ENCODE measurements at regions not wholly inside any gene's neighbourhood (a gene's known extent, or its start where the extent isn't known, plus 50 kb on each side); places are given as distances from the start of the nearest gene placed in this dataset.

DNA sequence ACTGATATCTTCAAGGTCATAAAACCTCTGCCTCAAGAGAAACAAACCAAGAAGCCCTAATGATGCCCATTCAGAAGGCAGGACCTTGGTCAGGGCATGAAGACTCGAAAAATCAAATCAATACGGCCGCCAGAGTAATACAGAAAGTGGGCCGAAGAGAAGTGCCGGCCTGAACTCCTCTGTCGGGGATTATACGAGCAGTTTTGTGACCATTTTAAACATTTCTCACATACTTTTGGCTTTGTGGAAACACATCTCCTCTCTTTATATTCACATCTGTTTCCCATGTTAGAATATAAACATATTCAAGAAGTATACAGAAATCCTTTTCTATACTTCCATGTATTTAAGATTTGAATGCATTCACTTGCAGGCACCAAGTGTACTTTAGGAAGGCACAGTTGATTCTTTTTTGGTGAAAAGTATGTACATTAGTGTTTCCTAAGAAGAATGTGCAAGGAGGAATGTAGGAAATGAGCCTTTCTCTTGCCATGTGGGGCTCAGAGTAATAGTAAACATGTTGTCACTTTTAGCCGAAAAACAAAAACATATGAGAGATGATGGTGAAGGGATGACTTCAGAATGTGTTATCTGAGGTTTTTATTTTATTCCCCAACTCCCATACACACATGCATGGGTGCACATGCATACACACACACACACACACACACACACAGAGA lies 707.9 kb upstream of the ID2 start:
- Histone ChIP-seq H3K36me3 (ENCODE audit: control insufficient read depth, insufficient read depth, low read length) (no peaks in the 10 kb centered on the region), H3K9ac (ENCODE audit: low read depth, low read length) (no peak overlapping the region), H3K27me3 (ENCODE audit: control insufficient read depth, insufficient read depth, low read length) (no peaks in the 10 kb centered on the region), H3K4me3 (ENCODE audit: low read depth, low read length) (no peak overlapping the region), H3K9me3 (ENCODE audit: control insufficient read depth, insufficient read depth, low read length) (no peaks in the 10 kb centered on the region), H3K4me1 (ENCODE audit: control insufficient read depth, insufficient read depth, low read length) (peaks cover 5% of the 10 kb centered on the region)

- Histone ChIP-seq H3K27me3 (ENCODE audit: control insufficient read depth, insufficient read depth, low read length) (no peaks in the 10 kb centered on the region), H3K4me1 (ENCODE audit: control insufficient read depth, insufficient read depth, low read length) (peaks cover 5% of the 10 kb centered on the region)
These were observed 706.9 kb upstream of the ID2 start for GRCh38 chr2:7974936-7975335.

DNA sequence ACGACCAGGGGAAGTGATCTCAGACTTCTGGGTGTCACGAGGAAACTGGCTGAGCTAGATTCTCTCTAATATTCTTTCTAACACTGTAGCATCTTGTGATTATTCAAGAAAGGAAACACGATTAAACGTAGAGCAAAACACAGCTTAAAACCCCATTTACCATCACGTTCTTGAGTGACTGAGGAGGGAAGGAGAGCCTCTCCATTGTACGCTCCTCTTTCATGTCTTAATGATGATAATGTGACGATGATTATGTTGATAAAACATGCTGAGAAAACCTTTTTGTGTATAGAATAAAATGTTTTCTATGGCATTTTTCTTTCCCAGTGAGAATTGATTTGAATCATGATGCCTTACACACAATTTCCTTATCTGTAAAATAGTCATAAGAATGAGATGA lies 705.6 kb upstream of the ID2 start:
- no peak overlapping the region for H3K4me3 ChIP-seq (ENCODE audit: low read depth, low read length)
- H3K36me3 ChIP-seq (ENCODE audit: control insufficient read depth, insufficient read depth, low read length) = no peaks in the 10 kb centered on the region
- H3K4me1 ChIP-seq (ENCODE audit: control insufficient read depth, insufficient read depth, low read length) = peaks cover 5% of the 10 kb centered on the region
- no peaks in the 10 kb centered on the region for H3K9me3 ChIP-seq (ENCODE audit: control insufficient read depth, insufficient read depth, low read length)
- H3K9ac ChIP-seq (ENCODE audit: low read depth, low read length) = no peak overlapping the region
- no peaks in the 10 kb centered on the region for H3K27me3 ChIP-seq (ENCODE audit: control insufficient read depth, insufficient read depth, low read length)

More at GRCh38 chr2:7974936-7975335, 706.9 kb upstream of the ID2 start:
- Histone ChIP-seq H3K9ac (ENCODE audit: low read depth, low read length) (no peak overlapping the region), H3K36me3 (ENCODE audit: control insufficient read depth, insufficient read depth, low read length) (no peaks in the 10 kb centered on the region), H3K9me3 (ENCODE audit: control insufficient read depth, insufficient read depth, low read length) (no peaks in the 10 kb centered on the region), H3K4me3 (ENCODE audit: low read depth, low read length) (no peak overlapping the region)

DNA sequence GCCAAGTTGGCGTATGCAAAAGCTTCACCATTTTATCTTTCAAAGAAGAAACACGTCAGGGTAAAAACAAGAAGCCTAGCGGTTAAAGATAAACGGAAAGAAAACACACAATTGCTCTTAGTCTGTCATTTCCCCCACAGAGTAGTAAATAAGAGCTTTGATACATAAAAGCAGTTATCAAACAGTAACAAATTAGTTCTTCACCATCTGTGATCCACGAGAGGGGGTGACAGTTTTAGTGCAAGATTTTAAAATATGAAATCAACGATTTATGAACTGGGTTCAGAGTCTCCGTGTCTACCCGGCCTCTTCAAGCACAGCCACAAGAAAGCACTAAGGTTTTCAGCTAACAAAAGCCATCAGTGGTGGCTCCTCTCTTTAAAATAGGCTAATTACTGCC lies 703.9 kb upstream of the ID2 start:
- Histone ChIP-seq H3K9ac (ENCODE audit: low read depth, low read length) (no peak overlapping the region), H3K27me3 (ENCODE audit: control insufficient read depth, insufficient read depth, low read length) (no peaks in the 10 kb centered on the region), H3K36me3 (ENCODE audit: control insufficient read depth, insufficient read depth, low read length) (no peaks in the 10 kb centered on the region), H3K4me1 (ENCODE audit: control insufficient read depth, insufficient read depth, low read length) (peaks cover 2% of the 10 kb centered on the region), H3K4me3 (ENCODE audit: low read depth, low read length) (no peak overlapping the region), H3K9me3 (ENCODE audit: control insufficient read depth, insufficient read depth, low read length) (no peaks in the 10 kb centered on the region)

DNA sequence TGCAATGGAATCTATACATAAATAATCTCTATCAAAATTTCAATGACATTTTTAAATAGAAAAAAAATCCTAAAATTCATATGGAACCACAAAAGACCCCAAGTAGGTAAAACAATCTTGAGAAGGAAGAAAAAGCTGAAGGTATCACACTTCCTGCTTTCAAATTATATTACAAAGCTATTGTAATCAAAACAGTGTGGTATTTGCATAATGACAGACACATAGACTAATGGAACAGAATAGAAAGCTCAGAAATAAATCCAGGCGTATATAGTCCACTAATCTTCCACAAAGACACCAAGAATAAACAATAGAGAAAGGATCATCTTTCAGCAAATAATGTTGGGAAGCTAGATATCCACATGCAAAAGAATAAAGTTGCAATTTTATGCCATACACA lies 699.8 kb upstream of the ID2 start:
- H3K36me3 ChIP-seq (ENCODE audit: control insufficient read depth, insufficient read depth, low read length) = no peaks in the 10 kb centered on the region
- no peaks in the 10 kb centered on the region for H3K9me3 ChIP-seq (ENCODE audit: control insufficient read depth, insufficient read depth, low read length)
- H3K4me3 ChIP-seq (ENCODE audit: low read depth, low read length) = no peak overlapping the region
- no peak overlapping the region for H3K9ac ChIP-seq (ENCODE audit: low read depth, low read length)
- H3K27me3 ChIP-seq (ENCODE audit: control insufficient read depth, insufficient read depth, low read length) = no peaks in the 10 kb centered on the region
- no peaks in the 10 kb centered on the region for H3K4me1 ChIP-seq (ENCODE audit: control insufficient read depth, insufficient read depth, low read length)

DNA sequence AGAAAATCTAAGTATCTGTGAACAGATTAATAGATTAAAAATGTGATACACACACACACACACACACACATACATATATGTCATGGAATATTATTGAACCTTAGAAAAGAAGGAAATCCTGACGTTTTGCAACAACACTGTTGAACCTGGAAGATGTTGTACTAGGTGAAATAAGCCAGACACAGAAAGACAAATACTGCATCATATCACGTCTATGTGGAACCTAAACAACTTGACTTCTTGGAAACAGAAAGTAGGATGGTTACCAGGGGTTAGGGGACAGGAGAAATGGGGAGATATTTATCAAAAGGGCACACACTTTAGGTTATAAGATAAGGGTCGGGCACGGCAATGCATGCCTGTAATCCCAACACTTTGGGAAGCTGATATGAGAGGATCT lies 698.4 kb upstream of the ID2 start:
- Histone ChIP-seq H3K9me3 (ENCODE audit: control insufficient read depth, insufficient read depth, low read length) (no peaks in the 10 kb centered on the region), H3K4me1 (ENCODE audit: control insufficient read depth, insufficient read depth, low read length) (no peaks in the 10 kb centered on the region), H3K27me3 (ENCODE audit: control insufficient read depth, insufficient read depth, low read length) (no peaks in the 10 kb centered on the region), H3K36me3 (ENCODE audit: control insufficient read depth, insufficient read depth, low read length) (no peaks in the 10 kb centered on the region), H3K4me3 (ENCODE audit: low read depth, low read length) (no peak overlapping the region), H3K9ac (ENCODE audit: low read depth, low read length) (no peak overlapping the region)

- Histone ChIP-seq H3K36me3 (ENCODE audit: control insufficient read depth, insufficient read depth, low read length) (no peaks in the 10 kb centered on the region), H3K27me3 (ENCODE audit: control insufficient read depth, insufficient read depth, low read length) (no peaks in the 10 kb centered on the region), H3K4me1 (ENCODE audit: control insufficient read depth, insufficient read depth, low read length) (no peaks in the 10 kb centered on the region), H3K9ac (ENCODE audit: low read depth, low read length) (no peak overlapping the region), H3K4me3 (ENCODE audit: low read depth, low read length) (no peak overlapping the region), H3K9me3 (ENCODE audit: control insufficient read depth, insufficient read depth, low read length) (no peaks in the 10 kb centered on the region)
These were observed 697.9 kb upstream of the ID2 start for GRCh38 chr2:7983912-7984311.

- Histone ChIP-seq H3K9me3 (ENCODE audit: control insufficient read depth, insufficient read depth, low read length) (no peaks in the 10 kb centered on the region), H3K9ac (ENCODE audit: low read depth, low read length) (no peak overlapping the region)
These were observed 697.0 kb upstream of the ID2 start for GRCh38 chr2:7984693-7985353.

GRCh38 chr2:7986431-7986830 lies 695.4 kb upstream of the ID2 start:
- Histone ChIP-seq H3K27me3 (ENCODE audit: control insufficient read depth, insufficient read depth, low read length) (no peaks in the 10 kb centered on the region), H3K9ac (ENCODE audit: low read depth, low read length) (no peak overlapping the region), H3K4me3 (ENCODE audit: low read depth, low read length) (no peak overlapping the region), H3K4me1 (ENCODE audit: control insufficient read depth, insufficient read depth, low read length) (no peaks in the 10 kb centered on the region), H3K9me3 (ENCODE audit: control insufficient read depth, insufficient read depth, low read length) (no peaks in the 10 kb centered on the region), H3K36me3 (ENCODE audit: control insufficient read depth, insufficient read depth, low read length) (no peaks in the 10 kb centered on the region)

More at GRCh38 chr2:7984693-7985353, 697.0 kb upstream of the ID2 start:
- no peaks in the 10 kb centered on the region for H3K27me3 ChIP-seq (ENCODE audit: control insufficient read depth, insufficient read depth, low read length)
- H3K36me3 ChIP-seq (ENCODE audit: control insufficient read depth, insufficient read depth, low read length) = no peaks in the 10 kb centered on the region
- no peaks in the 10 kb centered on the region for H3K4me1 ChIP-seq (ENCODE audit: control insufficient read depth, insufficient read depth, low read length)
- no peak overlapping the region for H3K4me3 ChIP-seq (ENCODE audit: low read depth, low read length)

- Histone ChIP-seq H3K4me1 (ENCODE audit: control insufficient read depth, insufficient read depth, low read length) (no peaks in the 10 kb centered on the region), H3K9me3 (ENCODE audit: control insufficient read depth, insufficient read depth, low read length) (no peaks in the 10 kb centered on the region), H3K4me3 (ENCODE audit: low read depth, low read length) (no peak overlapping the region), H3K27me3 (ENCODE audit: control insufficient read depth, insufficient read depth, low read length) (no peaks in the 10 kb centered on the region), H3K9ac (ENCODE audit: low read depth, low read length) (no peak overlapping the region), H3K36me3 (ENCODE audit: control insufficient read depth, insufficient read depth, low read length) (no peaks in the 10 kb centered on the region)
These were observed 693.9 kb upstream of the ID2 start for GRCh38 chr2:7987992-7988391.

DNA sequence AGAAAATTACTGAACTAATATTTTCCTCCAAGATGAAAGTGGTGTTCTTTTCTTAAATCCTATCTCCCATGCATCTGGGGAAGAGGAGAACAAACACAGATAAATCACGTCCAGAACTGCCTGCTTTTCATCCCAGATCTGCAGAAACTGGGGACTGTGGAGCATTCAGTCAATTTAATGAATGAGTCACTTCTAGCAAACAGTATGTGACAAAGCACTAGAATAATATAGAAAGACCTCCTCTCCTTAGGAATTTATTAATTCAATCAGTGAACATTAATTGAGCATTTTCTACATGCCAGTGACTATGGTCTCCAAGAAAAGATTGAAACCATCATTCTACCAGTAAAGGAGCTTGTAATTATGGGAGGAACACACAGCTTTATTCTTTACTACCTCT lies 693.4 kb upstream of the ID2 start:
- no peaks in the 10 kb centered on the region for H3K9me3 ChIP-seq (ENCODE audit: control insufficient read depth, insufficient read depth, low read length)
- no peaks in the 10 kb centered on the region for H3K27me3 ChIP-seq (ENCODE audit: control insufficient read depth, insufficient read depth, low read length)
- H3K4me1 ChIP-seq (ENCODE audit: control insufficient read depth, insufficient read depth, low read length) = no peaks in the 10 kb centered on the region
- no peaks in the 10 kb centered on the region for H3K36me3 ChIP-seq (ENCODE audit: control insufficient read depth, insufficient read depth, low read length)
- no peak overlapping the region for H3K4me3 ChIP-seq (ENCODE audit: low read depth, low read length)
- no peak overlapping the region for H3K9ac ChIP-seq (ENCODE audit: low read depth, low read length)

DNA sequence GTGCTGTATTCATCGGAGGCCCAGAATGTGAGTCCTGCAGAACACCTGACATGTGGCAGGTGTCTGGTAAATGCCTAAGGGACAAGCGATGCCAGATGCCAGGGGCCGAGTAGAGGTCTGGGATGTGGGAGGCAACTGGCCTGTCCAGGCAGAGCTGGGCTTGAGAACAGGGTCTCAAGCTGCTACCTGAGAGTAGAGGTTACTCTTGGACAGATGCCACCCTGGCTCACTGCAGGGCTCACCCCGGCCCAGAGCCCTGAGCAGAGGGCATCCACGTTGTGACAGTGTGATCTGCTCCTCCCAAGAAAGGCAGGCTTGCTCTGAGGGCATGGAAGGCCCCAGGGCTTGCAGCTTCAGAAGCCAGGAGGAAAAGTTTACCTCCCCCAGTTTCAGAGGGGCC lies 692.0 kb upstream of the ID2 start:
- Histone ChIP-seq H3K9ac (ENCODE audit: low read depth, low read length) (no peak overlapping the region), H3K4me1 (ENCODE audit: control insufficient read depth, insufficient read depth, low read length) (no peaks in the 10 kb centered on the region), H3K4me3 (ENCODE audit: low read depth, low read length) (no peak overlapping the region), H3K9me3 (ENCODE audit: control insufficient read depth, insufficient read depth, low read length) (no peaks in the 10 kb centered on the region), H3K27me3 (ENCODE audit: control insufficient read depth, insufficient read depth, low read length) (no peaks in the 10 kb centered on the region), H3K36me3 (ENCODE audit: control insufficient read depth, insufficient read depth, low read length) (no peaks in the 10 kb centered on the region)
